Tibial artery (tissue), 4 donors: ENCODE measurements at regions not wholly inside any gene's neighbourhood (a gene's known extent, or its start where the extent isn't known, plus 50 kb on each side); places are given as distances from the start of the nearest gene placed in this dataset.

Experiments used
- DNase-seq, 2 donors: peaks; one replicate each; pipeline ENCODE4 v3.0.0-alpha.2; 2019
- H3K27ac ChIP-seq, 2 donors: fragments of 200-600 bp; sonication (generic) in 1 of 2; 1 replicate in 1 of 2; 2 replicates in 1 of 2; pipeline ENCODE4 v1.5.1; 2018 to 2019; ENCODE audit warnings: mild to moderate bottlenecking in 1 of 2
- H3K27me3 ChIP-seq, 2 donors: fragments of 200-600 bp; sonication (generic) in 1 of 2; one replicate each; pipeline versions ENCODE4 v1.5.1 to v1.6.0; 2016 to 2019
- H3K36me3 ChIP-seq, 3 donors: fragments of 200-600 bp; sonication (generic) in 2 of 3; one replicate each; pipeline ENCODE4 v1.5.1; 2016 to 2019; ENCODE audit warnings: mild to moderate bottlenecking in 2 of 3
- H3K4me1 ChIP-seq, 4 donors: fragments of 200-600 bp; sonication (generic) in 2 of 4; 1 replicate in 3 of 4; 2 replicates in 1 of 4; pipeline ENCODE4 v1.5.1; 2016 to 2019
- H3K4me3 ChIP-seq, 2 donors: fragments of 200-600 bp; sonication (generic) in 1 of 2; 1 replicate in 1 of 2; 2 replicates in 1 of 2; pipeline ENCODE4 v1.5.1; 2018 to 2019; ENCODE audit warnings: mild to moderate bottlenecking in 2 of 2
- H3K9me3 ChIP-seq, 3 donors: fragments of 200-600 bp; sonication (generic) in 1 of 3; one replicate each; pipeline ENCODE4 v1.5.1; 2016 to 2019
- intact Hi-C: fragments of 100-400 bp; cut with DNase I; formaldehyde crosslinking; loops from one replicate; pipeline ENCODE4 v1.15.0; 2023; ENCODE audit warnings: low total_unique reads
- TF ChIP-seq, protein P1 (sequence below), 2 experiments: fragments of 200-600 bp in 1 of 2; fragments of 450-650 bp in 1 of 2; IDR thresholded peaks; one replicate each; pipeline ENCODE4 v1.5.1; 2017 to 2019; ENCODE audit warnings: antibody characterized with exemption in 2 of 2, mild to moderate bottlenecking in 1 of 2, moderate library complexity in 1 of 2

GRCh38 chr12:13571035-13571434 is 374.5 kb downstream of the EMP1 start:
- DNase-seq, result no peak
- Histone ChIP-seq H3K9me3 (no peaks in the 10 kb centered on the region), H3K27me3 (no peaks in the 10 kb centered on the region), H3K4me3 (no peak overlapping the region), H3K27ac (no peak overlapping the region), H3K4me1 (no peaks in the 10 kb centered on the region), H3K36me3 (no peaks in the 10 kb centered on the region)
- TF ChIP-seq, protein P1, sequence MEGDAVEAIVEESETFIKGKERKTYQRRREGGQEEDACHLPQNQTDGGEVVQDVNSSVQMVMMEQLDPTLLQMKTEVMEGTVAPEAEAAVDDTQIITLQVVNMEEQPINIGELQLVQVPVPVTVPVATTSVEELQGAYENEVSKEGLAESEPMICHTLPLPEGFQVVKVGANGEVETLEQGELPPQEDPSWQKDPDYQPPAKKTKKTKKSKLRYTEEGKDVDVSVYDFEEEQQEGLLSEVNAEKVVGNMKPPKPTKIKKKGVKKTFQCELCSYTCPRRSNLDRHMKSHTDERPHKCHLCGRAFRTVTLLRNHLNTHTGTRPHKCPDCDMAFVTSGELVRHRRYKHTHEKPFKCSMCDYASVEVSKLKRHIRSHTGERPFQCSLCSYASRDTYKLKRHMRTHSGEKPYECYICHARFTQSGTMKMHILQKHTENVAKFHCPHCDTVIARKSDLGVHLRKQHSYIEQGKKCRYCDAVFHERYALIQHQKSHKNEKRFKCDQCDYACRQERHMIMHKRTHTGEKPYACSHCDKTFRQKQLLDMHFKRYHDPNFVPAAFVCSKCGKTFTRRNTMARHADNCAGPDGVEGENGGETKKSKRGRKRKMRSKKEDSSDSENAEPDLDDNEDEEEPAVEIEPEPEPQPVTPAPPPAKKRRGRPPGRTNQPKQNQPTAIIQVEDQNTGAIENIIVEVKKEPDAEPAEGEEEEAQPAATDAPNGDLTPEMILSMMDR (IDR thresholded peaks at IDR 0.05), result no peak
- intact Hi-C loops, result no loop called here

DNA sequence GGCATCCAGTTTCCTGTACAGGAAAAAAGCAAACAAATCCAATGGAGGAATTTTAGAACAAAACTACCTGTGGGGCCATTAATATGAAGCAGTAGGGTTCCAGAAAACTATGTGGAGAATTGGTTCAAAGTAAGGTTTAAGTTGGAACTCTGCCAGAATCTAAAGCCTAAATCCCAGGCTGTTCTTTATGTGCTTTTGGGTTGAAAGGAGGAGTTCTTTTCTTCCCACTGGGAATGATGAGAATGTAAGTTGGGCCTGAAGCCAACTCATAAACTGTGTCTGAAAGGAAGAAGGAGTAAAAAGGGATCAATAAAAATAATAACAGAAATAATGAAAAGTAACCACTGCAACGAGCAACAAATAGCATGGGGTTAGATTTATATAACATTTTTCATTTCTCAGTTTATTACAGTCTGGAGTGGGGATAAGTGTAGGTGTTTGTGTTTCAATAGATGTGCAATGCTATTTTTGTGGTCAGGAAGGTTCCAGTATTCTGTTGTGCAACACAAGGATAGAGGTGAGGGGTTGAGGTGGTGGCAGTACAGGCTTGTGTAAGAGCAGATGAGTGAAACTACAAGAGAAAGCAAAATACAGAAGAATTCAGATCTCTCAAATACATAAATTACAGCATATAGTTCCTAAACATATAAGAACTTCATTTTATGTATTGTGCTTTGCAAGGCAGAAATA is 373.6 kb downstream of the EMP1 start:
- no peaks in the 10 kb centered on the region for H3K36me3 ChIP-seq
- intact Hi-C loops, result no loop called here

GRCh38 chr12:13566292-13566691 is 369.8 kb downstream of the EMP1 start:
- Histone ChIP-seq H3K27me3 (no peaks in the 10 kb centered on the region), H3K27ac (no peak overlapping the region), H3K9me3 (no peaks in the 10 kb centered on the region), H3K4me1 (no peaks in the 10 kb centered on the region), H3K36me3 (no peaks in the 10 kb centered on the region), H3K4me3 (no peak overlapping the region)
- TF ChIP-seq, protein P1 (IDR thresholded peaks at IDR 0.05), result no peak
- no peak for DNase-seq
- intact Hi-C loops, result no loop called here

More for the DNA sequence above, 373.6 kb downstream of the EMP1 start:
- Histone ChIP-seq H3K27ac (no peak overlapping the region), H3K4me1 (no peaks in the 10 kb centered on the region), H3K9me3 (no peaks in the 10 kb centered on the region), H3K27me3 (no peaks in the 10 kb centered on the region), H3K4me3 (no peak overlapping the region)
- TF ChIP-seq, protein P1 (IDR thresholded peaks at IDR 0.05), result no peak
- no peak for DNase-seq

DNA sequence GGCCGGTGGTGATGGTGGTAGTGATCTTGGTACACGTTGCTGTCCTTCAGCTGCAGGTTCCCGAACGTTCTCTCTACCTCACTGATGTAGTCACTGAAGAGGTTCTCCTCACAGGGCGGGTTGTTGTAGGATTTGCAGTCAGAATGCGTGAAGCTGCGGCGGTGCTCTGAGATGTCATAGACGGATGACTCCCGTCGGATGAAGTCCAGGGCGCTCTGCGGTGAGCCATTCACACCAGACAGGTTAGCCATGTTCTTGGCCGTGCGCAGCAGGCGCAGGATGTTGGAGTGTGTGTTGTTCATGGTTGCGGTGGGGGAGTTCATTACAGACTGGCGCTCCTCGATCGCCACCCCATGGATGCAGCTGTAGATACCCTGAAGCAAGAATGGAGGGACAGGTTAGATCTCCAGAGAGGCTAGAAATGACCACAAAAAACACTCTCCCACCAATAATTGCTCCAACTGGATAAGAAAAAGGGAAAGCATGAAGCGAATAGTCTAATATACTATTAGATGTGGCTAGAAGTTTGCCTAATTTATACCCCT is 367.8 kb downstream of the EMP1 start:
- H3K9me3 ChIP-seq, result no peaks in the 10 kb centered on the region
- no peaks in the 10 kb centered on the region for H3K27me3 ChIP-seq
- intact Hi-C loops, result no loop called here
- H3K27ac ChIP-seq, result no peak overlapping the region
- no peaks in the 10 kb centered on the region for H3K36me3 ChIP-seq
- no peak for DNase-seq
- TF ChIP-seq, protein P1 (IDR thresholded peaks at IDR 0.05), result no peak
- no peaks in the 10 kb centered on the region for H3K4me1 ChIP-seq
- H3K4me3 ChIP-seq, result no peak overlapping the region

DNA sequence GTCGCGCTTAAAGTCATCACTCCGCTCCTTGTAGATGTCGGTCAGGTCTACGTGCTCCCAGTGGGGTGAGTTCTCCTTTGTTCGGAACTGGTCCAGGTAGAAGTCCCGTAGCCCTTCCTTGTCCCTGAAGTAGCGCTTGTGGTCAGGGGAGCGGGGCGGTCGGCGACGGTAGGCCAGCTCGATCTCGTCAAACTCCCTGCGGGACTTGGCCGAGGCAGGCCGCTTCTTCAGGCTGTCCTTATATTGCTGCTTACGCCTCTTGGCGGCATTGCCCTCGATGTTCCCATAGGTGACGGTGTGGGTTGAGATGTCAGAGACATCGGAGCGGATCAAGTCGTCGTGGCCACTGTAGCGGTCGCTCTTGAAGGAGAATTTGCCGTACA is 367.2 kb downstream of the EMP1 start:
- H3K27ac ChIP-seq, result no peak overlapping the region
- DNase-seq, result no peak
- intact Hi-C loops, result no loop called here
- no peak overlapping the region for H3K4me3 ChIP-seq
- H3K36me3 ChIP-seq, result no peaks in the 10 kb centered on the region
- no peaks in the 10 kb centered on the region for H3K9me3 ChIP-seq
- TF ChIP-seq, protein P1 (IDR thresholded peaks at IDR 0.05), result no peak
- no peaks in the 10 kb centered on the region for H3K4me1 ChIP-seq
- no peaks in the 10 kb centered on the region for H3K27me3 ChIP-seq
